Cardiac fibroblast (primary cell): ENCODE measurements at regions not wholly inside any gene's neighbourhood (a gene's known extent, or its start where the extent isn't known, plus 50 kb on each side); places are given as distances from the start of the nearest gene placed in this dataset.

ENCODE experiments used
- DNase-seq, 2 donors: peaks; one replicate each; pipeline versions ENCODE4 v3.0.0 to v3.0.0-alpha.2; 2010; ENCODE audit warnings: low read depth in 2 of 2
- H3K4me3 ChIP-seq, 2 donors: replicated peaks in 1 of 2; 1 replicate in 1 of 2; 2 replicates in 1 of 2; pipeline ENCODE4 v1.5.1; 2011; ENCODE audit warnings: low read depth in 2 of 2, low read length in 2 of 2, mild to moderate bottlenecking in 2 of 2, moderate library complexity in 1 of 2
- CTCF ChIP-seq: IDR thresholded peaks from one replicate; pipeline ENCODE4 v1.5.1; 2011; ENCODE audit warnings: low read depth, mild to moderate bottlenecking, low read length, inconsistent platforms

DNA sequence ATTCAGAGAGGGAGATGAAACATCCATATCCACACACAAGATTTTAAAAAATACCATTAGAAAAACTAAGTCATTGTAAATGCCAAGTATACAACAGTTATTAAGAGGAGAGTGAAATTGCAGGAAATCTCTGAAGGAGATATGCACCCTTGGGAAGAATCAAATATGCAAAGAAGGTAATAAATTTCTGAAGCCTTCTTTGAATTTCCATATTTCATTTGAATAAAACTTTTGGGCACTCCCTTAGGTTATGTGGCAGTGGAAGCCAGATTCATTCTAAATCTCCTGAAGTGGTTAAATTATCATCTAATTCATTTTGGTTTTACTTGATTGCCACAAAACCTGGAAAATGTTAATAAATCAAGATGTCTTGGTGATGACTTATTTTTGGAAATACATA lies 138.9 kb upstream of the CLEC14A start:
- no peak for TF ChIP-seq CTCF
- DNase-seq, result no peak
- H3K4me3 ChIP-seq, result no peak overlapping the region

DNA sequence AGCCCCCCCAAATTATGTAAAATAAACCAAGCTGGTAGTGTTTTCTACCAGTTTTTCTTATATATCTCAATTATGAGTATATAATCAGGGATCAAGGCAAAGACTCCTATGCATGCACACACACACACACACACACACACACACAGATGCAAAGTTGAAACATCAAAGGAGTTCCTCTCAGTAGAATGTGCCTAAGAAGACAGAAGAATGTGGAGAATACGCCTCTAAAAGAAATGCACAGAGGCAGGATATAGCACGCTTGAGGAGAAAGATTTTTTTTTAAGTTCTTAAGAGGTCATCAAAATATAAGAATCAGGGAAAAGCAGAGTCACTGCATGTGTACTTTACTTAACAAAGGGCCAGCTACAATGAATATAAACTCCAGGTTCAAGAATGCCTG lies 138.2 kb upstream of the CLEC14A start:
- TF ChIP-seq CTCF, result no peak
- H3K4me3 ChIP-seq, result no peak overlapping the region
- DNase-seq, result no peak

GRCh38 chr14:38391334-38391733 lies 135.4 kb upstream of the CLEC14A start:
- TF ChIP-seq CTCF, result no peak
- H3K4me3 ChIP-seq, result no peak overlapping the region
- DNase-seq, result peak; percentile 64 to 79

GRCh38 chr14:38389681-38390080 lies 133.8 kb upstream of the CLEC14A start:
- peak; percentile 45 to 70 for DNase-seq
- TF ChIP-seq CTCF, result no peak
- H3K4me3 ChIP-seq, result no peak overlapping the region

GRCh38 chr14:38387821-38388220 lies 131.9 kb upstream of the CLEC14A start:
- TF ChIP-seq CTCF, result no peak
- no peak for DNase-seq
- H3K4me3 ChIP-seq, result no peak overlapping the region

GRCh38 chr14:38385836-38386235 lies 129.9 kb upstream of the CLEC14A start:
- H3K4me3 ChIP-seq, result no peak overlapping the region
- DNase-seq, result no peak
- no peak for TF ChIP-seq CTCF

DNA sequence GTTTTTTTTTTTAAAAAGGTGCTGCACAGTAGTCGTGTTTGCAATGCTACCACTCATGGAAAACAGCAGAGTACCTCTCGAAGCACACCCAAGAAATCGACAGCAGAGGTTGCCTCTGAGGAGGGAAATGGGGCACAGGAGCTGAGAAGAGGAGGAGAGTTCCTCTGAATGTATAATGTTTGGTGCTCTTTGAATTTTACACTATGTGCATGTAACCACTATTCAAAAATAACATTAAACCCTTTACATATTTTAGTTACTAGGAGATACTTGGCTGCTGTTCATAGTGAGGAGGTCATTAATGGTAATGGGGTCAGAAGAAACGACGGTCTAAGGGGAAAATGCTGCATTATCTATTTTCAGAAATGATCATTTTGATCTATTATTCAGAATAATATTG lies 129.4 kb upstream of the CLEC14A start:
- TF ChIP-seq CTCF, result no peak
- DNase-seq, result no peak
- H3K4me3 ChIP-seq, result no peak overlapping the region
